HepG2 (cell line): ENCODE measurements at regions not wholly inside any gene's neighbourhood (a gene's known extent, or its start where the extent isn't known, plus 50 kb on each side); places are given as distances from the start of the nearest gene placed in this dataset.

Experiments used
- ATAC-seq: fragments of 200-7000 bp; cut with Tn5 transposase; 3 replicates; pipeline ENCODE4 v1.9.1; 2020; ENCODE audit warnings: mild to moderate bottlenecking, moderate library complexity
- BruUV-seq: library from RNA; stranded (reverse); fragments of 400-500 nt; replicated peaks from 2 replicates; lab custom pipeline; 2021; lab: Mats Ljungman, UMichigan
- CTCF ChIA-PET: fragments of 300-600 bp; formaldehyde crosslinking; extraction: SDS; loops from one replicate; lab custom pipeline; 2021; ENCODE audit warnings: low total read pairs, inconsistent platforms, low intra/inter-chr PET ratio; lab: Yijun Ruan, JAX
- POLR2A ChIA-PET: fragments of 350-600 bp; sonication (Branson Sonifier 250); formaldehyde crosslinking; loops from one replicate; lab custom pipeline; 2020; ENCODE audit warnings: antibody characterized with exemption, inconsistent platforms; lab: Yijun Ruan, JAX
- DNase-seq: peaks from one replicate; pipeline ENCODE4 v3.0.0-alpha.2; 2015; ENCODE audit warnings: low spot score
- FAIRE-seq: peaks from 3 replicates; lab custom pipeline; 2011; peaks lifted over from hg19 to GRCh38; lab: Jason Lieb, UNC
- H2AFZ ChIP-seq: one replicate; pipeline ENCODE4 v1.6.1; 2011; ENCODE audit warnings: low read length, inconsistent platforms
- H3K27ac ChIP-seq: fragments of 300-600 bp; 3 replicates; pipeline ENCODE4 v1.8.0; 2011; ENCODE audit warnings: mixed run types, mild to moderate bottlenecking, mixed read lengths, low read length, inconsistent platforms; ENCODE audit not compliant: insufficient read depth; ENCODE audit errors: extremely low read length
- H3K27me3 ChIP-seq, 2 experiments: fragments of 200-600 bp in 1 of 2; 2 replicates in 1 of 2; 3 replicates in 1 of 2; pipeline versions ENCODE4 v1.6.0 to v1.8.0; 2011; ENCODE audit warnings: low read length in 2 of 2, mild to moderate bottlenecking in 2 of 2, moderate library complexity in 2 of 2, inconsistent platforms in 1 of 2; ENCODE audit not compliant: insufficient read depth in 2 of 2, control insufficient read depth in 1 of 2
- H3K36me3 ChIP-seq, 2 experiments: fragments of 200-600 bp in 1 of 2; replicated peaks in 1 of 2; 2 replicates in 1 of 2; 3 replicates in 1 of 2; pipeline versions ENCODE4 v1.5.1 to v1.8.0; 2011; ENCODE audit warnings: low read length in 2 of 2, inconsistent platforms in 1 of 2; ENCODE audit not compliant: insufficient read depth in 2 of 2, control insufficient read depth in 1 of 2
- H3K4me1 ChIP-seq: 2 replicates; pipeline ENCODE4 v1.5.1; 2012; ENCODE audit warnings: low read length, inconsistent platforms; ENCODE audit not compliant: insufficient read depth
- H3K4me2 ChIP-seq: 2 replicates; pipeline ENCODE4 v1.6.0; 2011; ENCODE audit warnings: low read depth, low read length, inconsistent platforms
- H3K4me3 ChIP-seq, 3 experiments: fragments of 200-600 bp in 1 of 3; sonication (generic), shearing (Covaris generic) in 1 of 3; replicated peaks in 1 of 3; 2 replicates each; pipeline ENCODE4 v1.5.1; 2011 to 2016; ENCODE audit warnings: low read length in 3 of 3, inconsistent platforms in 2 of 3, low read depth in 2 of 3, mild to moderate bottlenecking in 2 of 3, control low read depth in 1 of 3, mixed read lengths in 1 of 3; ENCODE audit not compliant: insufficient read depth in 1 of 3
- H3K79me2 ChIP-seq: one replicate; pipeline ENCODE4 v1.6.1; 2011; ENCODE audit warnings: low read length, inconsistent platforms; ENCODE audit not compliant: insufficient read depth
- H3K9ac ChIP-seq: 2 replicates; pipeline ENCODE4 v1.6.0; 2011; ENCODE audit warnings: mild to moderate bottlenecking, low read depth, low read length, inconsistent platforms; ENCODE audit not compliant: insufficient read depth
- H3K9me3 ChIP-seq: 2 replicates; pipeline ENCODE4 v1.5.1; 2012; ENCODE audit warnings: mild to moderate bottlenecking, low read length
- H4K20me1 ChIP-seq: 2 replicates; pipeline ENCODE4 v1.6.0; 2011; ENCODE audit warnings: inconsistent platforms, mild to moderate bottlenecking, low read length, moderate library complexity; ENCODE audit not compliant: insufficient read depth
- ATM ChIP-seq: fragments of 450-650 bp; IDR thresholded peaks from 2 replicates; pipeline ENCODE4 v1.7.1; 2017; ENCODE audit warnings: mild to moderate bottlenecking, borderline replicate concordance
- CEBPZ ChIP-seq: IDR thresholded peaks from 2 replicates; pipeline ENCODE4 v1.6.1; 2012; ENCODE audit warnings: low read length, improper control_type of control experiment
- RFX3 ChIP-seq: IDR thresholded peaks from 2 replicates; pipeline ENCODE4 v1.6.1; 2016; ENCODE audit warnings: missing biosample characterization, missing genetic modification reagents
- SETDB1 ChIP-seq: sonication (generic); formaldehyde crosslinking; IDR thresholded peaks from 2 replicates; pipeline ENCODE4 v1.5.1; 2020; ENCODE audit warnings: missing genetic modification reagents, mild to moderate bottlenecking, borderline replicate concordance
- SMYD3 ChIP-seq: sonication (generic); formaldehyde crosslinking; IDR thresholded peaks from 2 replicates; pipeline ENCODE4 v1.8.1; 2023; ENCODE audit warnings: mild to moderate bottlenecking, missing genetic modification reagents
- TP53 ChIP-seq: sonication (generic); formaldehyde crosslinking; conservative IDR thresholded peaks from 2 replicates; pipeline ENCODE4 v1.4.0; 2020; ENCODE audit warnings: missing genetic modification reagents
- ZFP36 ChIP-seq: fragments of 150-350 bp; IDR thresholded peaks from 2 replicates; pipeline ENCODE4 v1.6.1; 2018; ENCODE audit warnings: borderline replicate concordance, low read length, low read depth; ENCODE audit not compliant: partially characterized antibody
- ZNF510 ChIP-seq: sonication (generic); formaldehyde crosslinking; IDR thresholded peaks from 2 replicates; pipeline ENCODE4 v1.4.0; 2020; ENCODE audit warnings: low read depth, mild to moderate bottlenecking, missing genetic modification reagents
- ZNF543 ChIP-seq: sonication (generic); formaldehyde crosslinking; IDR thresholded peaks from 2 replicates; pipeline ENCODE4 v1.4.0; 2020; ENCODE audit warnings: mild to moderate bottlenecking, missing genetic modification reagents
- ZNF678 ChIP-seq: sonication (generic); formaldehyde crosslinking; IDR thresholded peaks from 2 replicates; pipeline ENCODE4 v1.4.0; 2020; ENCODE audit warnings: mild to moderate bottlenecking, missing genetic modification reagents
- ZNF878 ChIP-seq: sonication (generic); formaldehyde crosslinking; IDR thresholded peaks from 2 replicates; pipeline ENCODE4 v1.8.1; 2023; ENCODE audit warnings: mild to moderate bottlenecking, missing genetic modification reagents, moderate library complexity
- in situ Hi-C: cut with HindIII; loops from 2 replicates; pipeline ENCODE4 v1.10.0; 2017; ENCODE audit warnings: low pct_unique_long_range_greater_than_20kb; ENCODE audit not compliant: extremely low pct_ligation_motif_present
- intact Hi-C: fragments of 100-400 bp; cut with micrococcal nuclease; formaldehyde crosslinking; loops from one replicate; pipeline ENCODE4 v1.10.0; 2022; ENCODE audit not compliant: unreplicated experiment
- TF ChIP-seq, protein P1 (sequence below): sonication (generic); formaldehyde crosslinking; IDR thresholded peaks from 2 replicates; pipeline ENCODE4 v1.5.1; 2020; ENCODE audit warnings: missing genetic modification reagents, mild to moderate bottlenecking, borderline replicate concordance
- TF ChIP-seq, protein P2 (sequence below): sonication (generic); formaldehyde crosslinking; IDR thresholded peaks from 2 replicates; pipeline ENCODE4 v1.9.0; 2022; ENCODE audit warnings: low read depth, missing genetic modification reagents

DNA sequence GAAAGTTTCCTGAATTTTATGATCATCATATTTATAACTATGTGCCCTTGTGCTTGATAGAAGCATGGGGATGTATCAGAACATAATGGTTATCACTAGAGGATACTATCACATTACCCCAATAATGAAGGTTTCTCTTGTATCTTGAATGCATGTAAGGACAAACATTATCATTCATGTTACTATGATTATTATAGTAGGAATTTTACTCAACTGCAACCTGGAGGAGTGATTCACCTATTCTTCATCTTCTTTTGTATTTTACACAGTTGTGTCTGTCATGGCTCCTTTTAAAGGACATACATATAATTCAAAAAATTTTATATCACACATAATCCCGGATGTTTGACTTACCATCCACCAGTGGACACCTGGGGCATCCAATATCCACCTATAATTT is 143.8 kb upstream of the TMPRSS15 start (continued):
- TF ChIP-seq, protein P1, sequence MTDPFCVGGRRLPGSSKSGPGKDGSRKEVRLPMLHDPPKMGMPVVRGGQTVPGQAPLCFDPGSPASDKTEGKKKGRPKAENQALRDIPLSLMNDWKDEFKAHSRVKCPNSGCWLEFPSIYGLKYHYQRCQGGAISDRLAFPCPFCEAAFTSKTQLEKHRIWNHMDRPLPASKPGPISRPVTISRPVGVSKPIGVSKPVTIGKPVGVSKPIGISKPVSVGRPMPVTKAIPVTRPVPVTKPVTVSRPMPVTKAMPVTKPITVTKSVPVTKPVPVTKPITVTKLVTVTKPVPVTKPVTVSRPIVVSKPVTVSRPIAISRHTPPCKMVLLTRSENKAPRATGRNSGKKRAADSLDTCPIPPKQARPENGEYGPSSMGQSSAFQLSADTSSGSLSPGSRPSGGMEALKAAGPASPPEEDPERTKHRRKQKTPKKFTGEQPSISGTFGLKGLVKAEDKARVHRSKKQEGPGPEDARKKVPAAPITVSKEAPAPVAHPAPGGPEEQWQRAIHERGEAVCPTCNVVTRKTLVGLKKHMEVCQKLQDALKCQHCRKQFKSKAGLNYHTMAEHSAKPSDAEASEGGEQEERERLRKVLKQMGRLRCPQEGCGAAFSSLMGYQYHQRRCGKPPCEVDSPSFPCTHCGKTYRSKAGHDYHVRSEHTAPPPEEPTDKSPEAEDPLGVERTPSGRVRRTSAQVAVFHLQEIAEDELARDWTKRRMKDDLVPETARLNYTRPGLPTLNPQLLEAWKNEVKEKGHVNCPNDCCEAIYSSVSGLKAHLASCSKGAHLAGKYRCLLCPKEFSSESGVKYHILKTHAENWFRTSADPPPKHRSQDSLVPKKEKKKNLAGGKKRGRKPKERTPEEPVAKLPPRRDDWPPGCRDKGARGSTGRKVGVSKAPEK (CRISPR knock-in tag), result no peak
- TF ChIP-seq, protein P2, sequence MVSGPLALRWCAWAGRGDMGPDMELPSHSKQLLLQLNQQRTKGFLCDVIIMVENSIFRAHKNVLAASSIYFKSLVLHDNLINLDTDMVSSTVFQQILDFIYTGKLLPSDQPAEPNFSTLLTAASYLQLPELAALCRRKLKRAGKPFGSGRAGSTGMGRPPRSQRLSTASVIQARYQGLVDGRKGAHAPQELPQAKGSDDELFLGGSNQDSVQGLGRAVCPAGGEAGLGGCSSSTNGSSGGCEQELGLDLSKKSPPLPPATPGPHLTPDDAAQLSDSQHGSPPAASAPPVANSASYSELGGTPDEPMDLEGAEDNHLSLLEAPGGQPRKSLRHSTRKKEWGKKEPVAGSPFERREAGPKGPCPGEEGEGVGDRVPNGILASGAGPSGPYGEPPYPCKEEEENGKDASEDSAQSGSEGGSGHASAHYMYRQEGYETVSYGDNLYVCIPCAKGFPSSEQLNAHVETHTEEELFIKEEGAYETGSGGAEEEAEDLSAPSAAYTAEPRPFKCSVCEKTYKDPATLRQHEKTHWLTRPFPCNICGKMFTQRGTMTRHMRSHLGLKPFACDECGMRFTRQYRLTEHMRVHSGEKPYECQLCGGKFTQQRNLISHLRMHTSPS (CRISPR knock-in tag), result no peak
- TF ChIP-seq ZFP36 (no peak), ZNF678 (CRISPR knock-in tag) (no peak)

DNA sequence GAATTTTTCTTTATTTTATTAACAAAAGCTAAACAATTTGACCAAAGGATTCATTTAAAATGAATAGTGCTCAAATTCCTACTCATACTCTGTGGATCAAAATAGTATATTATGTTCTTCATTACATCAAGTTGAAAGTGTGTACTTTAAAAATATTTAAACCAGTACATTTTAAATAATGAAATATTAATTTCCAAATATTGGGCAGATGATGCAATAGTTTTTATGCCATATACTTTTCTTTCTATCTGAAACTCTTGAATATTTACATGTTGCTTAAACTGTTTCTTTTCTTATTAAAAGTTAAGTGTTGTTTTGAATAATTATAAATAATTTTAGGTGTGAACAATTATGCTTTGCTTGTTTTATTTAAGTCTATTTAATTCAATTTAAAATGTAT is 144.7 kb upstream of the TMPRSS15 start:
- intact Hi-C loops, result no loop called here
- Histone ChIP-seq H3K4me1 (no peaks in the 10 kb centered on the region), H3K36me3 (no peaks in the 10 kb centered on the region), H4K20me1 (no peaks in the 10 kb centered on the region), H3K4me2 (no peak overlapping the region), H3K79me2 (no peaks in the 10 kb centered on the region), H2AFZ (no peak overlapping the region), H3K27me3 (no peaks in the 10 kb centered on the region), H3K4me3 (no peak overlapping the region), H3K9me3 (peaks cover 89% of the 10 kb centered on the region), H3K9ac (no peak overlapping the region), H3K27ac (no peak overlapping the region)
- DNase-seq (no peak), ATAC-seq (no peak), FAIRE-seq (no peak)
- POLR2A ChIA-PET, result no interaction called here
- BruUV-seq, result no TSS peak
- in situ Hi-C loops, result no loop called here
- CTCF ChIA-PET, result no interaction called here
- TF ChIP-seq TP53 (CRISPR knock-in tag), result no peak
- TF ChIP-seq ZNF543 (CRISPR knock-in tag), result no peak
- TF ChIP-seq ZNF878 (CRISPR knock-in tag), result no peak
- no peak for TF ChIP-seq SETDB1 (CRISPR knock-in tag)
- no peak for TF ChIP-seq ATM
- TF ChIP-seq RFX3, result no peak
- TF ChIP-seq CEBPZ, result no peak
- TF ChIP-seq ZNF510 (CRISPR knock-in tag), result no peak
- TF ChIP-seq SMYD3, result no peak
